ENCODE measurements at regions not wholly inside any gene's neighbourhood (a gene's known extent, or its start where the extent isn't known, plus 50 kb on each side); places are given as distances from the start of the nearest gene placed in this dataset.

- H3K4me3 ChIP-seq, result no peak overlapping the region
- ATAC-seq, result no peak
- 60 to 71% methylated on average over 1 of the region's 1 CpG for WGBS, 2 donors (ENCODE audit: low coverage in 1 of 2)
- H3K27me3 ChIP-seq, result peaks cover 5% of the 10 kb centered on the region
- H3K4me1 ChIP-seq, result no peaks in the 10 kb centered on the region
- no peak overlapping the region for H3K27ac ChIP-seq
- H3K36me3 ChIP-seq, result no peaks in the 10 kb centered on the region
- TF ChIP-seq CTCF (IDR thresholded peaks at IDR 0.05) (no peak), POLR2AphosphoS5 (IDR thresholded peaks at IDR 0.05) (no peak), POLR2A (IDR thresholded peaks at IDR 0.05) (no peak)
- H3K9me3 ChIP-seq, result peaks cover 0 to 34% (median 0%) of the 10 kb centered on the region in 3 donors
Measured at GRCh38 chr2:11033114-11033513, 121.4 kb downstream of the KCNF1 start.

- TF ChIP-seq POLR2A (IDR thresholded peaks at IDR 0.05) (no peak), CTCF (IDR thresholded peaks at IDR 0.05) (no peak), EP300 (IDR thresholded peaks at IDR 0.05) (no peak)
- Histone ChIP-seq H3K9me3 (peaks cover 0 to 43% (median 0%) of the 10 kb centered on the region in 3 donors), H3K36me3 (no peaks in the 10 kb centered on the region), H3K4me3 (no peak overlapping the region), H3K4me1 (no peaks in the 10 kb centered on the region), H3K27me3 (peaks cover 10% of the 10 kb centered on the region), H3K27ac (no peak overlapping the region)
- ATAC-seq, result no peak
- 75 to 78% methylated on average over 1 of the region's 1 CpG for WGBS, 2 donors (ENCODE audit: low coverage in 1 of 2)
Measured at GRCh38 chr2:11038641-11039040, 116.6 kb upstream of the SLC66A3 start.

GRCh38 chr2:11040992-11041391 lies 114.3 kb upstream of the SLC66A3 start:
- ATAC-seq, result no peak
- Histone ChIP-seq H3K4me1 (no peaks in the 10 kb centered on the region), H3K36me3 (no peaks in the 10 kb centered on the region), H3K4me3 (no peak overlapping the region), H3K27ac (no peak overlapping the region), H3K27me3 (peaks cover 10% of the 10 kb centered on the region), H3K9me3 (peaks cover 0 to 33% (median 0%) of the 10 kb centered on the region in 3 donors)
- WGBS, 2 donors (ENCODE audit: low coverage in 1 of 2), result 71% methylated on average over 1 of the region's 1 CpG; no CpG with 5 or more reads in 1 of the 2 donors
- TF ChIP-seq CTCF (IDR thresholded peaks at IDR 0.05) (no peak), POLR2AphosphoS5 (IDR thresholded peaks at IDR 0.05) (no peak), POLR2A (IDR thresholded peaks at IDR 0.05) (no peak)

GRCh38 chr2:11042841-11043240 lies 112.4 kb upstream of the SLC66A3 start:
- peaks cover 10% of the 10 kb centered on the region for H3K27me3 ChIP-seq
- ATAC-seq, result no peak
- 85 to 86% methylated on average over 2 to 6 of the region's 8 CpGs for WGBS, 2 donors (ENCODE audit: low coverage in 1 of 2)
- no peak overlapping the region for H3K4me3 ChIP-seq
- peaks cover 0 to 23% (median 0%) of the 10 kb centered on the region in 3 donors for H3K9me3 ChIP-seq
- H3K36me3 ChIP-seq, result no peaks in the 10 kb centered on the region
- TF ChIP-seq POLR2AphosphoS5 (IDR thresholded peaks at IDR 0.05), result no peak
- TF ChIP-seq CTCF (IDR thresholded peaks at IDR 0.05), result no peak
- TF ChIP-seq POLR2A (IDR thresholded peaks at IDR 0.05), result no peak
- no peak for TF ChIP-seq EP300 (IDR thresholded peaks at IDR 0.05)
- no peaks in the 10 kb centered on the region for H3K4me1 ChIP-seq
- no peak overlapping the region for H3K27ac ChIP-seq

GRCh38 chr2:11043245-11043644 lies 112.0 kb upstream of the SLC66A3 start:
- Histone ChIP-seq H3K36me3 (no peaks in the 10 kb centered on the region), H3K4me1 (no peaks in the 10 kb centered on the region), H3K27ac (no peak overlapping the region), H3K9me3 (peaks cover 0 to 19% (median 0%) of the 10 kb centered on the region in 3 donors), H3K27me3 (peaks cover 10% of the 10 kb centered on the region), H3K4me3 (no peak overlapping the region)
- TF ChIP-seq POLR2A (IDR thresholded peaks at IDR 0.05), result no peak
- no peak for TF ChIP-seq POLR2AphosphoS5 (IDR thresholded peaks at IDR 0.05)
- TF ChIP-seq CTCF (IDR thresholded peaks at IDR 0.05), result no peak
- TF ChIP-seq EP300 (IDR thresholded peaks at IDR 0.05), result no peak
- no peak for ATAC-seq
- 20 to 30% methylated on average over 1 to 2 of the region's 2 CpGs for WGBS, 2 donors (ENCODE audit: low coverage in 1 of 2)

Measured in gastroesophageal sphincter (tissue), 4 donors.